Muscle layer of duodenum (tissue), 2 donors: ENCODE measurements at regions not wholly inside any gene's neighbourhood (a gene's known extent, or its start where the extent isn't known, plus 50 kb on each side); places are given as distances from the start of the nearest gene placed in this dataset.

Experiments
- H3K27ac ChIP-seq: one replicate; pipeline ENCODE4 v1.7.0; 2013; ENCODE audit warnings: mild to moderate bottlenecking, low read length
- H3K27me3 ChIP-seq: one replicate; pipeline ENCODE4 v1.7.0; 2013; ENCODE audit warnings: low read depth, mild to moderate bottlenecking, control low read depth, low read length
- H3K36me3 ChIP-seq, 2 donors: one replicate each; pipeline ENCODE4 v1.7.0; 2013; ENCODE audit warnings: low read length in 2 of 2, control low read depth in 1 of 2, mild to moderate bottlenecking in 1 of 2; ENCODE audit not compliant: insufficient read depth in 2 of 2, control insufficient read depth in 1 of 2
- H3K4me1 ChIP-seq, 2 donors: one replicate each; pipeline ENCODE4 v1.7.0; 2013; ENCODE audit warnings: low read length in 2 of 2, mild to moderate bottlenecking in 2 of 2, control low read depth in 1 of 2, moderate library complexity in 1 of 2; ENCODE audit not compliant: insufficient read depth in 2 of 2, control insufficient read depth in 1 of 2
- H3K4me3 ChIP-seq, 2 donors: one replicate each; pipeline ENCODE4 v1.7.0; 2013; ENCODE audit warnings: low read length in 2 of 2, low read depth in 1 of 2, mild to moderate bottlenecking in 1 of 2
- H3K9me3 ChIP-seq, 2 donors: one replicate each; pipeline ENCODE4 v1.7.0; 2013; ENCODE audit warnings: low read length in 2 of 2, control low read depth in 1 of 2, mild to moderate bottlenecking in 1 of 2; ENCODE audit not compliant: control insufficient read depth in 1 of 2
- donor health status: healthy.

DNA sequence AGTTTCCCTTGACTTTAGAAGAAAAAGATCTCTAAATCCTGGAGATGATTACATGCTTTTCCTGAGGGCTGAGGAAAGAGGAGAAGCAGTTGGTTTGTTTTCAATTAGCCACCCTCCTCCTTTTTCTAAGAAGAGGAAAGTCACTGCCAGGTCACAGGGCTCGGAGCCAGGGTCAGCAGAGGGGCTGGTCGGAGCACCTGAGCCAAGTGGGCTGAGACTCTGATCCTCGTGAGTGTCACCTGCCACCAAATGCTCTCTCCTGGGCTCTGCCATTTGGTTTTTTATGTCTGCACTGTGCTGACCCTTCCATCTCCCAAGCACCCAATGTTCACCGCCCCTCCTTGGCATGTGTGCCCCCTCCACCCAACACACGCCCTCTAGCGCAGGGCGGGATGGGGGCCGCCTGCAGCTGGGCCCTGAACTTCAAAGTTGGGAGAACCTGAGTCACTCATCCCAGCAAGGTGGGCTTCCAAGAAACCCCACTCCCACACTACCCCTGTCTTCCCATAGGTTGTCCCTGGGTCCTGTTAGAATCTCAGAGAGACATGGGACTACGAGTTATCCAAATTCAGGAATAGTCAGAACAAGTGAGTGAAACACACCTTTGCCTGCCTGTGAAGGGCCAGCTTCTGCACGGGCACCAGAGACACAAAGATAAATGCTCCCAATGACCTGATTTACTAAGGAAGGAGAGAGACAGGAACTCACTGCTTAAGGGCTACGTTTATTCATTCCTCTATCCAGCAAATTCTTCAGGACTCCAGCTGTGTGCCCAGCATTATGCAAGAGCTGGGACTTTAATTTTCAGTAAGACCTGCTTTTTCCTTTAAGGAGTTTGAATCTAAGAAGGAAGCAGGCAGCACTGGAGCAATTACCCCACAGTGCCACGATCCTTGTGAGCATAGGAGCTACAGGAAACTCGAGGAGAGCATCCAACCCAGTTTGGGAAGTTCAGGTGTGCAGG, 127.5 kb downstream of the RHOU start:
- H3K9me3 ChIP-seq = no peaks in the 10 kb centered on the region
- peaks cover 7 to 14% of the 10 kb centered on the region in 2 donors for H3K4me1 ChIP-seq
- no peak overlapping the region for H3K27ac ChIP-seq
- H3K27me3 ChIP-seq = no peaks in the 10 kb centered on the region
- H3K36me3 ChIP-seq = no peaks in the 10 kb centered on the region
- H3K4me3 ChIP-seq = no peak overlapping the region

DNA sequence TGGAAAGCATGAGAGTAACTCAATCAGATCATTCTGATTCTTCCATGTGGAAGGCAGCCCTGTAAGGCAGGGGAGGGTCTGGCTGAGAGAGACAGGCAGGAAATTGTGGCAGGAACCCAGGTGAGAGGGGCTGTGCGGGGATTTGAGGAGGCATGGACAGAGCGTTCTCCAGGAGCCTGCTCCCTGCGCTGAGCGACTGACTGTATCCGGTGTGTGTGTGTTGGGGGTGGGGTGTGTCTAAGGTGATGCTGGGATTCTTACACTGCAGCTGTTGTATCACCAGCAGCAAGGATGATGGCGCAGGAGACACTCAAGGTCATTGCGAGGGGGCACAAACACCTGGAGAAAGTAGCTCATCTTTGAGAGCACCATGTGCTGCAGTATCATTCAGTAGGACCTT, 128.5 kb downstream of the RHOU start:
- Histone ChIP-seq H3K4me3 (no peak overlapping the region), H3K36me3 (no peaks in the 10 kb centered on the region), H3K27me3 (no peaks in the 10 kb centered on the region), H3K27ac (no peak overlapping the region), H3K9me3 (no peaks in the 10 kb centered on the region), H3K4me1 (peaks cover 7 to 14% of the 10 kb centered on the region in 2 donors)

DNA sequence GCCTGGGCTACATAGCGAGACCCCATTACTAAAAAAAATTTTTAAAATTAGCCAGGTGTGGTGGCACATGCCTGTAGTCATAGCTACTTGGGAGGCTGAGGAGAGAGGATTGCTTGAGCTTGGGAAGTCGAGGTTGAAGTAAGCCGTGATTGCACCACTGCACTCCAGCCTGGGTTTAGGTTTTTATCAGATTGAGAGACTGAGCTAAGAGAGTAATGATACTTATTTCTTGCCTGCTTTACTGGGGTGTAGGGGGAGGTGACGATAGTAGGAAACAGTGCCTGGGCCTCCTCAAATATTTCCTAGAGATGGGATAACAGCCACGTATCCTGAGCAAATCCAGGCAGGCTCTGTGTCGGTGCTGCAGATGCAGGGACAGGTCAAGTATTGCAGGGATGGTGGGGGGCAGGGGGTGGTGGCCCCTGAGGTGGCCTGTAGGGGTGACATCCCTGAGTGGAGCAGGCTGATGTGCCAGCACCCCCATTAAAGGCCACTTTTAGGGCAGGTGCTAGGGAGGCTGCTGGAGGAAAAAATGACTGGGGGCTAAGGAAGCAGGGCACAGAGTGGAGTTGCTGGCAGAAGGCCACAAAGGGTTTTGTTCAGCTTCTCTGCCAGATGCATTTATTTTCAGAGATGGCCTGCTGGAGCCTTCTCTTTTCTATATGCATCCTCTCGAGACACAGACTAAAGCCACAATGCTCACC, 130.5 kb downstream of the RHOU start:
- peaks cover 6 to 14% of the 10 kb centered on the region in 2 donors for H3K4me1 ChIP-seq
- no peaks in the 10 kb centered on the region for H3K9me3 ChIP-seq
- no peak overlapping the region for H3K27ac ChIP-seq
- no peaks in the 10 kb centered on the region for H3K36me3 ChIP-seq
- H3K27me3 ChIP-seq = no peaks in the 10 kb centered on the region
- no peak overlapping the region for H3K4me3 ChIP-seq

DNA sequence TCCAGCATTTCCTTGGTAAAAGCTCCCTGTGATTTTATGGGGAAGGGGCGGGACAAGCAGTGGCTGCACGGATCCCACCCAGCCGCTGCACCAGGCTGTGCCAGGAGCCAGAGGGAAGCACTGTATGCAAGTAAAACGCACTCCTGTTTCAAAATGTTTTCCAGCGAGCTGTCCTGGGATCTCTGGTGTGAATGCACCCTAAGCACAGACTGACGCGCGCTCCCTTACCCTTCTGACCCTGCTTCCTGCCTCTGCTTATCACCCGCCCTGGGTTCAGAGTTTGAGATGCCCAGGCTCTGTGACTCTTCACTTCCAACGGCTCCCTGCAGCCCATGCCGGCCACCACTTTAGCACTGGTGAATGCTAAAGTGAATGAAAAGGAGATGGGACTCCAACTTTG, 131.2 kb downstream of the RHOU start:
- Histone ChIP-seq H3K27ac (no peak overlapping the region), H3K27me3 (no peaks in the 10 kb centered on the region), H3K36me3 (no peaks in the 10 kb centered on the region), H3K9me3 (no peaks in the 10 kb centered on the region), H3K4me3 (no peak overlapping the region), H3K4me1 (peaks cover 0 to 14% of the 10 kb centered on the region in 2 donors)

DNA sequence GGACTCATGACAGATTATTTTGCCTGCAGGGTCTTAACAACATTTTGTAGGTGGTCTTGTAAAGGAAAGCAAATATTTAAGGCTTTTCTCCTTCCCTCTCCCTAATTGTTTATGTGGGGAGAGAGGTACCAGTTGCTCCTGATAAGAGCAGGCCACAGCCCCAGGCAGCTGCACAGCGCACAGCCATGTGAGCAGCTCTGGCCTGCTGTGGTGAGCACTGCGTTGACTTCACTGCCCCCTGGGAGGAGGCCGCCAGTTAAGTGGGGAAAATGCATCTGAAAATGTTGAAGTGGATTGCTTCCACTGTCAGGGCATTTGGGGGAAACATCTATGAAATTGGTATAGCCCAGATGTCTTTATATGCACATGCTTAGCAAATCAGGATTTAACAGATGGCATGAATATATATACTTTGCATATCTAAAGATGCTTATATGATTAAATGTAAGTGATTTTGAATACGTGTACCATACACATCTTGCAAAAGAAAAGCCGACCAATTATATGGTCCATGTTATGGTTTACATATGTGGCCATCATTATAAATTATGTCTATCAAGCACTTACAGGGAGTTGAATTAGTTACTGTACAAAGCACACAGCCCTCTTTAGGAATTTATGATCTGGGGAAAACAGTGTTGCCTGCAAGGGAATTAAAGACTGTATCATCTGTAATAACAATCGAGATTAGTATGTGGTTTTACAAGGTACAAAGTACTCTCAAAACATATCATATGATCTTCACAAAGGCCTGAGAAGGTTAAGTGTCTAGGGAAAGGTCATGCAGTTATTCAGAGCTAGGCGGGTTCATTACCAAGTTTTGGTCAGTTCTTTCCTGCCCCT, 132.1 kb downstream of the RHOU start:
- no peaks in the 10 kb centered on the region for H3K36me3 ChIP-seq
- H3K4me3 ChIP-seq = no peak overlapping the region
- H3K9me3 ChIP-seq = no peaks in the 10 kb centered on the region
- H3K27ac ChIP-seq = no peak overlapping the region
- H3K4me1 ChIP-seq = peaks cover 0 to 7% of the 10 kb centered on the region in 2 donors
- no peaks in the 10 kb centered on the region for H3K27me3 ChIP-seq

DNA sequence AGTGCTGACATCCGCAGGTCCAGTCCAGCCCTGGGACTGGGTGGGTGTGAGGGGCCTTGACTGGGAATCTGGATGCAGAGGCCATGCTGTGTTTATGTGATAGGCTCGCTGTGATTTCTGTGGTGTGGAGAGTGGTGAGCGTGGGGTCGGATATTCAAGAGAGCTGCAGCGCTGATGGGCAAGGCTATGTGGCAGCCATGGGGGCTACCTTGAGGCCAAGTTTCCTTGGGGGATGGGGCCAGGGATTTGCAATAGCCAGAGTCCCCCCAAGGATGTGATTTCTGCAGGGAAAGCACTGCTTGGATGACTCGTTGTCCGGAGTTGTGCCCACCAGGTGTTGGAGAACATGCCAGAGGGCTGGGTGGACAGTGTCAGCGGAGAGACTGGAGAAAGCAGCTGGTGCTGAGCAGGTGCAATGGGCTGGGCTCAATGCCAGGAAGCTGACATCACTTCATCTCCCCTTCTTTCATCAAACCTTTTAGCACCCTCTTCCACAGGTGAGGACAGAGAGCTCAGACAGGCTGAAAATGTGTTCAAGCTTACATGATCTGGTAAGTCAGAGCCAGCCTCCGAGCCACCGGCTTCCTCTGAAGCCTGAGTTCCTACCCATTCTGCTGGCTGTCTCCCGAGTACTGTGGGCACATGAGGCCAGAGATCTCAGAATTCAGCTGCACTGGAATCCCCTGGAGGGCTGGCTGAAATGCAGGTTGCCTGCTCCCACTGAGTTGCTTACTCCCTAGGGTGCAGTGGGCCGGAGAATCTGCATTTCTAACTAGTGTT, 132.9 kb downstream of the RHOU start:
- Histone ChIP-seq H3K27me3 (no peaks in the 10 kb centered on the region), H3K4me3 (no peak overlapping the region), H3K27ac (no peak overlapping the region), H3K36me3 (no peaks in the 10 kb centered on the region), H3K9me3 (no peaks in the 10 kb centered on the region), H3K4me1 (peaks cover 0 to 7% of the 10 kb centered on the region in 2 donors)

DNA sequence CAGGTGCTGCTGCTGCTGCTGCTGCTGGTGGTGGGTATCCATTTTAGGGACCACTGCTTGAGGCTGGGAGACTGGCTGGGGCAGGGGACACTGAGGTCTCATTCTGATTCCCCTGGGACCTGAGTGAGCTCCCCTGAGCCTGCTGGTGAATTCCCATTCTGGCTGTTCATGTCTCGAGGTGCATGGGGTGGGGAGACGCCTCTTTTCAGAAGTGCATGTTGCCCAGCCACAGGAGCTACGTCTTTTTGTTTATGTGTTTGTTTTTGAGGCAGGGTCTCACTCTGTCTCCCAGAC, 133.4 kb downstream of the RHOU start:
- Histone ChIP-seq H3K27ac (no peak overlapping the region), H3K4me1 (peaks cover 0 to 7% of the 10 kb centered on the region in 2 donors), H3K9me3 (no peaks in the 10 kb centered on the region), H3K36me3 (no peaks in the 10 kb centered on the region), H3K4me3 (no peak overlapping the region), H3K27me3 (no peaks in the 10 kb centered on the region)

DNA sequence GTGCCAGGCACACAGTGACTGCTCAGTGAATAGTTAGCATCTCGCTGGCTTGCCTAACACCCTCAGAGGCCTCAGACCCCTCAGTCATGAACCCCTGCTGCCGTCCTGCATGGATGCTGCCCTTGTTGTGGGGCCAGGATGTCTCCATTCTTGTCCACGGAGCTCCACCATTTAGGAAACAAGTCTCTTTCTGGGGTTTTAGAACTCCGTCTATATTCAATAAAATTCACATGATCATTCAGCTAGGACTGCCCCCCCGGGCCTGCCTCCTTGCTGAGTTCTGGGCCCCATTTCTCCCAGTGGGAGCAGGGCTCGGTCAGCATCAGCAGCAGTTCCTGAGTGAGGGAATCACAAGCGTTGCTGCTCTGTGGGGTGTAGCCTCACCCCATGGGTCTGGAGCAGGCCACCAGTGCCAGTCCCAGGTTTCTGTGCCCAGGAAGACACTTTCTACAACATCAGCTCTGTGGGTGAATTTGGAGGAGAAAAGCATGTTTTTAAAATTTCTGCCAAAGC, 134.1 kb downstream of the RHOU start:
- Histone ChIP-seq H3K9me3 (no peaks in the 10 kb centered on the region), H3K4me3 (no peak overlapping the region), H3K36me3 (no peaks in the 10 kb centered on the region), H3K27me3 (no peaks in the 10 kb centered on the region), H3K27ac (no peak overlapping the region), H3K4me1 (peaks cover 0 to 3% of the 10 kb centered on the region in 2 donors)

DNA sequence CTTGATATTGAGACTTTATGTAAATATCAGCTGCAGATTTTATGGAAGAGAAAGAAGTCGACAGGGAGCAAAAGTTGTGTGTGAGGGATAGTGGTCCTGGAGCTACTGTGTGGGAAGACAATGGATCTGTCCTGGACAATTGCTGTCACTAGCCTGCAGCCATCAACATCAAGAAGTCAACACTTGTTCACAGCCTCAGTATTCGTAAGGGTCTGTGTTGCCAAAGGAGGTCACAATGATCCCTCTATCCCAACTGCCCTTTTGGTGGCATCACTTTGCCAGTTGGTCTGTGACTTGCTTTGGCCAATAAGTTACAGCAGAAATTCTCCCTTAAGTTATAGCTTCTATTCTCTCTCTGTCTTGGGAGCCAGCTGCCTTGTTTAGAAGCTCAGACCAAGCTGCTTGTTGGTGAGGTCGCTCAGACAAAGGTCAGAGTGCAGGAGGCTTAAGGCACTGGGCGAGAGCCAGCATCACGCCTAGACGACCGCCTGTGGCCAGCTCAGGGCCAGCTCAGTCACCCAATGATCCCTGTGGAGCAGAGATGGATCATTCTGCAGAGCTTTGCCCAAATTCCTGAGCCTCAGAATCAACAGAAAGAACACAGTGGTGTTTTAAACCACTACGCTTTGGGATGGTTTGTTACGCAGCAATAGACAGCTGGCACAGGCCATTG, 134.9 kb downstream of the RHOU start:
- H3K27ac ChIP-seq = no peak overlapping the region
- H3K9me3 ChIP-seq = no peaks in the 10 kb centered on the region
- no peaks in the 10 kb centered on the region for H3K4me1 ChIP-seq
- H3K4me3 ChIP-seq = no peak overlapping the region
- H3K27me3 ChIP-seq = no peaks in the 10 kb centered on the region
- no peaks in the 10 kb centered on the region for H3K36me3 ChIP-seq

DNA sequence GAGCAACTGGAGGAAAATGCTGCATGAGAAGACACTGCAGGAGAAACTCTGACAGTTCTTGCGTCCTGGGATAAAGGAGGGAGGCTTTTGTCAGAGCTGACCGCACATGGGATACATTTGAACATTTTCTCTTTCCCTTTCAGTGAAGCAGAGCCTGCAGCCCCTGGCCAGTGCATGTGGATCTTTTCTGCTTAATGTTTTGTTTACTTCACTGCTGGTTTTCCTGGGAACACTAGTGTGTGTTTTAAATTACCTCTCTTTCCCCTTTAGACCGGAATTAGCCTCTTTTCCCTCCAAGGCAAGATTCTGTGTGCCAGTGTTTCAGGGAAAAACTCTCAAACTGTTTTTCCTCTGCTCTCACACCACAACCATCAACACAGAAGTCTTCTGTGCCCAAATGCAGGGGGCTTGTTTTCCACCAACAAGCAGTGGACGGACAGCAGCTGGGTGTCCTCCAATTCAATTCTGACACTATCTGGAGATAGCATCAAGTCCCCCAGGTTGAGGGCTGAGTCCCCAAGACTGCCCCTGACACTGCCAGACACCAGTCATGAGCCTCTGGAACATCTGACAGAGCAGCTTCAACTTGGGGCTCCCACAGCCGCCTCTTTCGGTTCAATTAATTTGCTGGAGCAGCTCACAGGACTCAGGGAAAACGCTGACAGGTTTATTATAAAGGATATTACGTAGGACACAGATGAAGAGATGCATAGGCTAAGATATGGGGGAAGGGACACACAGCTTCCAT, 136.2 kb downstream of the RHOU start:
- H3K9me3 ChIP-seq = no peaks in the 10 kb centered on the region
- H3K4me1 ChIP-seq = no peaks in the 10 kb centered on the region
- no peaks in the 10 kb centered on the region for H3K27me3 ChIP-seq
- no peaks in the 10 kb centered on the region for H3K36me3 ChIP-seq
- H3K27ac ChIP-seq = no peak overlapping the region
- no peak overlapping the region for H3K4me3 ChIP-seq
